Naive thymus-derived CD8-positive, alpha-beta T cell (primary cell): ENCODE measurements at regions not wholly inside any gene's neighbourhood (a gene's known extent, or its start where the extent isn't known, plus 50 kb on each side); places are given as distances from the start of the nearest gene placed in this dataset.

Source experiments
- ATAC-seq, 2 donors: fragments of 150-1000 bp; cut with Tn5 transposase in 1 of 2; sonication (Bioruptor Pico), chemical (Tn5 transposase) in 1 of 2; 1 replicate in 1 of 2; 2 replicates in 1 of 2; pipeline ENCODE4 v1.10.0; 2021; ENCODE audit warnings: mild to moderate bottlenecking in 2 of 2, moderate library complexity in 2 of 2
- POLR2A ChIA-PET: fragments of 350-600 bp; sonication (Branson Sonifier 250); formaldehyde crosslinking; loops from one replicate; lab custom pipeline; 2021; ENCODE audit warnings: antibody characterized with exemption; lab: Charles Lee
- DNase-seq, 10 donors: peaks; one replicate each; pipeline versions ENCODE4 v3.0.0 to v3.0.0-alpha.2; 2020 to 2022
- H3K27ac Mint-ChIP-seq, 10 donors: one replicate each; pipeline ENCODE4 v1.8.0; 2020 to 2022; ENCODE audit warnings: mild to moderate bottlenecking in 10 of 10, mixed read lengths in 10 of 10, moderate library complexity in 4 of 10, inconsistent platforms in 1 of 10
- H3K27me3 Mint-ChIP-seq, 5 donors: one replicate each; pipeline ENCODE4 v1.8.0; 2021 to 2022; ENCODE audit warnings: mixed read lengths in 5 of 5
- H3K36me3 Mint-ChIP-seq, 3 donors: one replicate each; pipeline ENCODE4 v1.8.0; 2020 to 2022; ENCODE audit warnings: mixed read lengths in 3 of 3, mild to moderate bottlenecking in 2 of 3, inconsistent platforms in 1 of 3
- H3K4me1 Mint-ChIP-seq, 4 donors: one replicate each; pipeline ENCODE4 v1.8.0; 2021 to 2022; ENCODE audit warnings: mixed read lengths in 4 of 4
- H3K4me3 Mint-ChIP-seq, 10 donors: one replicate each; pipeline ENCODE4 v1.8.0; 2020 to 2022; ENCODE audit warnings: mild to moderate bottlenecking in 10 of 10, mixed read lengths in 10 of 10, moderate library complexity in 6 of 10, inconsistent platforms in 1 of 10
- H3K9me3 Mint-ChIP-seq, 9 donors: one replicate each; pipeline ENCODE4 v1.8.0; 2020 to 2022; ENCODE audit warnings: mixed read lengths in 9 of 9, mild to moderate bottlenecking in 3 of 9, inconsistent platforms in 1 of 9, moderate library complexity in 1 of 9

GRCh38 chr21:16519036-16519435 is 789.3 kb downstream of the USP25 start:
- Mint-ChIP-seq H3K27ac (no peak overlapping the region), H3K36me3 (no peaks in the 10 kb centered on the region), H3K27me3 (no peaks in the 10 kb centered on the region), H3K4me1 (no peaks in the 10 kb centered on the region), H3K9me3 (peaks cover 0 to 9% (median 3%) of the 10 kb centered on the region in 9 donors), H3K4me3 (no peak overlapping the region)
- POLR2A ChIA-PET: no interaction called here
- ATAC-seq (no peak), DNase-seq (no peak)

DNA sequence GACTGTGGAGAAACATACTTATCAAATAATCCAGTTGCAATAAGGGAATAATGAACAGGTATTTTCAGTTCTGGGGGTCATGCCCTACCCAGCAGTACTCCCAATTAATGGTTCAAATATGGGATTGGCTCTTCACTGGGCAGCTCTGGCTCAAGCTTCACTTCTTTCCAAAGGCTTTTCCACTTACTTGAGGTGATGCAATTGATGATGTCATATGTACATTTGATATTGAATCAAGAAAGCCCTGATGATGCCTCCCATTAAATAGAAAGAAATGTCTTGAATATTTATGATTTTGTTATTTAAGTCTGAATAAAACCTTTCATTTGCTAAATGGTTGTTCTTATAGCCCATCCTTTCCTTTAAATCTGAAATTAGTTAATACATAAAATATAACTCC is 789.9 kb downstream of the USP25 start:
- H3K4me1 Mint-ChIP-seq: no peaks in the 10 kb centered on the region
- no peak overlapping the region for H3K4me3 Mint-ChIP-seq
- ATAC-seq: no peak
- POLR2A ChIA-PET: no interaction called here
- H3K27ac Mint-ChIP-seq: no peak overlapping the region
- H3K27me3 Mint-ChIP-seq: no peaks in the 10 kb centered on the region
- peaks cover 0 to 12% (median 3%) of the 10 kb centered on the region in 9 donors for H3K9me3 Mint-ChIP-seq
- DNase-seq: no peak
- H3K36me3 Mint-ChIP-seq: no peaks in the 10 kb centered on the region

DNA sequence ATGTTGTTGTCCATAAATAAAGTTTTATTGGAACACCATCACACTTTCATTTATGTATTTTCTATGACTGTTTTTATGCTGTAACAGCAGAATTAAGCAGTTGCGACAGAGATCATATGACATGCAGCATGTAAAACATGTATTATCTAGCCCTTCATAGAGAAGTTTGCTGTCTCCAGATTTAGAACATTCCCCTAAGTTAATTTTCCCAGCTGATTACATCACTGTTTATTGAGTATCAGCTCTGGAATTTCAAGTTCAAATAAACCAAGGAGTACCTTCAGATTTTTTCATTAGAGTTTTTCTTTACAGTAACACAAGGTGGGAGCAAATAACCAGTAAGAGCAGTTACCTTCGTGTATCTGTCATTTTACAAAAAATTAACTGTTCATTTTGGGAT is 792.8 kb downstream of the USP25 start:
- H3K4me3 Mint-ChIP-seq: no peak overlapping the region
- no peaks in the 10 kb centered on the region for H3K36me3 Mint-ChIP-seq
- DNase-seq (no peak), ATAC-seq (no peak)
- H3K27me3 Mint-ChIP-seq: no peaks in the 10 kb centered on the region
- POLR2A ChIA-PET: no interaction called here
- no peaks in the 10 kb centered on the region for H3K4me1 Mint-ChIP-seq
- H3K27ac Mint-ChIP-seq: no peak overlapping the region
- peaks cover 0 to 11% (median 0%) of the 10 kb centered on the region in 9 donors for H3K9me3 Mint-ChIP-seq

DNA sequence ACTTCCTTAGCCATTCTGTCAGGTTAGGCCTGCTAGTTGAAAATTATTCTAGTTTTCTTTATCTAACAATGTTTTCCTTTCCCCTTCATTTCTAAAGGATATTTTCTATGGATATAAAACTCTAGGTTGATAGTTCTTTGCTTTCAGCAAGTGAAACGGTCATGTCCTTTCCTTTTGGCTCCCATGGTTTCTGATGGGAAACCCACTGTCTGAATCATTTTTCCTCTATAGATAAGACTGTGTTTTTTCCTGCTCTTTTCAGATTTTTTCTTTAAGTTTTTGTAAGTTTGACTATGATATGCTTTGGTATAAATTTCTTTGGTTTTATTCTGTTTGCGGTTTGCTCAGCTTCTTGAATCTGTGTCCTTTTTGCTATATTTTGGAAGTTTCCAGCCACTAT is 800.9 kb downstream of the USP25 start:
- no peak for ATAC-seq
- Mint-ChIP-seq H3K4me3 (no peak overlapping the region), H3K9me3 (peaks cover 0 to 32% (median 8%) of the 10 kb centered on the region in 9 donors), H3K27ac (no peak overlapping the region), H3K4me1 (no peaks in the 10 kb centered on the region), H3K36me3 (peaks cover 0 to 4% (median 0%) of the 10 kb centered on the region in 3 donors), H3K27me3 (no peaks in the 10 kb centered on the region)
- POLR2A ChIA-PET: no interaction called here
- DNase-seq: no peak

DNA sequence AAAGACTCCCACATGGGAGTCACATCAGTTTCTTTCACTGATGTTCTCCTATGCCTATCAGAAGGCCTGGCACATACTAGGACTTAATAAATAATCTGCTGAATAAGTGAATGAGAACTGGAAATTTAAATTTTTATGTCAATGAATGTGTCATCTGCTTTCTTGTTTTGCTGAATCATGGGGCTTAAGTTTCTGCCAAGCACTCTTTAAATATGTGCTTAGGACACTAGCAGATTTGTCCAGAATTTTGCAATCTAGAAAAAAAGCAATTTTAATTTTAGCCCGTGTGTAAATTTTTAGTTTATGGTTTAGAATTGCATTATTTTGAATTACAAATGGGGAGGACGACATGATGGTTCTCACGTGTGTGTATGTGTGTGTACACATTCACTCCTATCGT is 803.1 kb downstream of the USP25 start:
- H3K27me3 Mint-ChIP-seq: no peaks in the 10 kb centered on the region
- DNase-seq (no peak), ATAC-seq (no peak)
- H3K36me3 Mint-ChIP-seq: peaks cover 0 to 4% (median 0%) of the 10 kb centered on the region in 3 donors
- H3K4me1 Mint-ChIP-seq: no peaks in the 10 kb centered on the region
- no peak overlapping the region for H3K4me3 Mint-ChIP-seq
- H3K27ac Mint-ChIP-seq: no peak overlapping the region
- H3K9me3 Mint-ChIP-seq: peaks cover 2 to 27% (median 8%) of the 10 kb centered on the region in 9 donors
- POLR2A ChIA-PET: no interaction called here

GRCh38 chr21:16533692-16534407 is 804.1 kb downstream of the USP25 start:
- POLR2A ChIA-PET: no interaction called here
- no peak for ATAC-seq
- Mint-ChIP-seq H3K4me3 (no peak overlapping the region), H3K27ac (no peak overlapping the region), H3K27me3 (no peaks in the 10 kb centered on the region), H3K36me3 (peaks cover 0 to 4% (median 0%) of the 10 kb centered on the region in 3 donors), H3K9me3 (peaks cover 0 to 21% (median 8%) of the 10 kb centered on the region in 9 donors), H3K4me1 (no peaks in the 10 kb centered on the region)
- no peak for DNase-seq

DNA sequence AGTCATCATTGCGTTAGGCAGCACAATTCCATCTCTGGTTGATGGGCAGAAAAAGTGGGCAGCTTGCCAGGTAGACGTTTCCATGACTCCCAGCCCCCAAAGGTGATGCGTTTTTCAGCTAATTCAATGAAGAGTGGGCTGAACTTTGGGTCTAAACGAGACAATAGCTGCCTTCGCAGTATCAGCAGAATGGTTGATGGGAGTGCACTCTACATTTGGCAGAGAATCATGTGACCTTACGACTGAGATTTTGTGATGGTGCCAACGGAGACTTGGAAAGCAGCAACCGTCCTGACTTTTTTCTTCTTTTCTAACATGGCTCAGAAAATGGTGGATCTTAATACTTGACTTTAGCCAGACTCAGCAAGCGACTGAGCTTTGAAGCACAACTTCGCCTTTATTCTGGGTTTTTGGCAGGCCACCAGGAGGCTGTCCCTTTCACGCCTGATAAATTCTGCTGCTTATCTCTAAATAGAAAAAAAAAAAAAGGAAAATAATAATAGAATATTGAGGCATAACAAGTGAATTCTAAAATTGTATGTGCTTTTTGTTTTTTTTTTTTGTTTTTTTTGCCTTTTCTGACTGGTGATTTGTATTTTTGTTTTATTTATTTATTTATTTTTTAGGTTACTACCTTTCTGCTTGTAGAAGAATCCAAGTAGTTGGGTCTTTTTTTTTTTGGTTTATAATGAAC is 804.8 kb downstream of the USP25 start:
- no peak overlapping the region for H3K27ac Mint-ChIP-seq
- ATAC-seq (no peak), DNase-seq (no peak)
- H3K36me3 Mint-ChIP-seq: peaks cover 0 to 4% (median 0%) of the 10 kb centered on the region in 3 donors
- peaks cover 0 to 17% (median 7%) of the 10 kb centered on the region in 9 donors for H3K9me3 Mint-ChIP-seq
- POLR2A ChIA-PET: no interaction called here
- no peaks in the 10 kb centered on the region for H3K27me3 Mint-ChIP-seq
- no peak overlapping the region for H3K4me3 Mint-ChIP-seq
- no peaks in the 10 kb centered on the region for H3K4me1 Mint-ChIP-seq

- DNase-seq: no peak
- ATAC-seq: no peak
- POLR2A ChIA-PET: no interaction called here
- no peaks in the 10 kb centered on the region for H3K4me1 Mint-ChIP-seq
- peaks cover 0 to 4% (median 0%) of the 10 kb centered on the region in 3 donors for H3K36me3 Mint-ChIP-seq
- H3K9me3 Mint-ChIP-seq: peaks cover 0 to 17% (median 7%) of the 10 kb centered on the region in 9 donors
- H3K27ac Mint-ChIP-seq: no peak overlapping the region
- H3K27me3 Mint-ChIP-seq: no peaks in the 10 kb centered on the region
- no peak overlapping the region for H3K4me3 Mint-ChIP-seq
These were observed 805.3 kb downstream of the USP25 start for GRCh38 chr21:16535102-16535422.

DNA sequence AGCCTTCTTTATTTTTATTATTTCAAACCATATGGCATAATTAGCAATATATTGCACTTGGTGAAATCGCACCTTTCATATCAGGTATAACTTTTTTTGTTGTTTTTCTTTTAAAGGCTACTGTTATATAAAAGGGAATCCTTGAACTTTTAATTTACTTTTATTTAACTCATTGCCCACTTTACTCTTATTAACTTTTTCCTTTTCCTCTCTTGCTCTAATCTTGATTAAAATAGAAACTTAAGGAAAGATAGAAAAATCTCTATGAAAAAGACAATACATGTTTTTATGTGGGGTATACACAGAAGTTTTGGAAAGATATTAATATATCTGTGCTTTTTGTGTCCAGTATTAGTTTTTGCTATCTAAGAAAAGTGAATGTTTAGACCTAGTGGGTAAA is 805.8 kb downstream of the USP25 start:
- peaks cover 0 to 4% (median 0%) of the 10 kb centered on the region in 3 donors for H3K36me3 Mint-ChIP-seq
- H3K27me3 Mint-ChIP-seq: no peaks in the 10 kb centered on the region
- ATAC-seq: no peak
- no peak overlapping the region for H3K4me3 Mint-ChIP-seq
- POLR2A ChIA-PET: no interaction called here
- no peak overlapping the region for H3K27ac Mint-ChIP-seq
- DNase-seq: no peak
- H3K9me3 Mint-ChIP-seq: peaks cover 0 to 17% (median 7%) of the 10 kb centered on the region in 9 donors
- H3K4me1 Mint-ChIP-seq: no peaks in the 10 kb centered on the region

- Mint-ChIP-seq H3K9me3 (peaks cover 0 to 17% (median 7%) of the 10 kb centered on the region in 9 donors), H3K27ac (no peak overlapping the region), H3K36me3 (peaks cover 0 to 4% (median 0%) of the 10 kb centered on the region in 3 donors), H3K4me1 (no peaks in the 10 kb centered on the region), H3K4me3 (no peak overlapping the region), H3K27me3 (no peaks in the 10 kb centered on the region)
- no peak for DNase-seq
- POLR2A ChIA-PET: no interaction called here
- no peak for ATAC-seq
These were observed 806.4 kb downstream of the USP25 start for GRCh38 chr21:16536140-16536539.

GRCh38 chr21:16536643-16537434 is 807.1 kb downstream of the USP25 start:
- H3K27me3 Mint-ChIP-seq: no peaks in the 10 kb centered on the region
- peaks cover 0 to 13% (median 4%) of the 10 kb centered on the region in 9 donors for H3K9me3 Mint-ChIP-seq
- POLR2A ChIA-PET: no interaction called here

GRCh38 chr21:16537501-16537900 is 807.7 kb downstream of the USP25 start:
- H3K27ac Mint-ChIP-seq: no peak overlapping the region
- POLR2A ChIA-PET: no interaction called here
- ATAC-seq: no peak
- no peak overlapping the region for H3K4me3 Mint-ChIP-seq
- no peaks in the 10 kb centered on the region for H3K4me1 Mint-ChIP-seq
- H3K36me3 Mint-ChIP-seq: no peaks in the 10 kb centered on the region
- peaks cover 0 to 12% (median 3%) of the 10 kb centered on the region in 9 donors for H3K9me3 Mint-ChIP-seq
- H3K27me3 Mint-ChIP-seq: no peaks in the 10 kb centered on the region
- DNase-seq: no peak

More at GRCh38 chr21:16536643-16537434, 807.1 kb downstream of the USP25 start:
- Mint-ChIP-seq H3K27ac (no peak overlapping the region), H3K4me1 (no peaks in the 10 kb centered on the region), H3K36me3 (no peaks in the 10 kb centered on the region), H3K4me3 (no peak overlapping the region)
- ATAC-seq: no peak
- DNase-seq: no peak

- H3K36me3 Mint-ChIP-seq: no peaks in the 10 kb centered on the region
- POLR2A ChIA-PET: no interaction called here
- peaks cover 0 to 9% (median 3%) of the 10 kb centered on the region in 9 donors for H3K9me3 Mint-ChIP-seq
- ATAC-seq (no peak), DNase-seq (no peak)
- no peaks in the 10 kb centered on the region for H3K4me1 Mint-ChIP-seq
- H3K27ac Mint-ChIP-seq: no peak overlapping the region
- H3K4me3 Mint-ChIP-seq: no peak overlapping the region
- no peaks in the 10 kb centered on the region for H3K27me3 Mint-ChIP-seq
These were observed 808.6 kb downstream of the USP25 start for GRCh38 chr21:16538405-16538804.
